Coronary artery (tissue), 2 donors: ENCODE measurements at regions not wholly inside any gene's neighbourhood (a gene's known extent, or its start where the extent isn't known, plus 50 kb on each side); places are given as distances from the start of the nearest gene placed in this dataset.

Source experiments
- DNase-seq: peaks from one replicate; pipeline ENCODE4 v3.0.0-alpha.2; 2017; ENCODE audit warnings: low spot score
- H3K27ac ChIP-seq, 2 donors: fragments of 200-600 bp; sonication (generic); one replicate each; pipeline ENCODE4 v1.5.1; 2016 to 2019
- H3K4me3 ChIP-seq: fragments of 200-600 bp; sonication (generic); 2 replicates; pipeline ENCODE4 v1.5.1; 2016; ENCODE audit warnings: mild to moderate bottlenecking, moderate library complexity
- CTCF ChIP-seq: fragments of 200-600 bp; sonication (generic); IDR thresholded peaks from one replicate; pipeline ENCODE4 v1.5.1; 2019; ENCODE audit warnings: antibody characterized with exemption

GRCh38 chr9:16276866-16277265 is 593.6 kb downstream of the BNC2 start:
- DNase-seq = no peak
- TF ChIP-seq CTCF = no peak
- Histone ChIP-seq H3K4me3 (no peak overlapping the region), H3K27ac (no peak overlapping the region)

- TF ChIP-seq CTCF = no peak
- no peak overlapping the region for H3K27ac ChIP-seq
- DNase-seq = no peak
- H3K4me3 ChIP-seq = no peak overlapping the region
Observed at GRCh38 chr9:16277471-16277960, 593.0 kb downstream of the BNC2 start.

- H3K27ac ChIP-seq = no peak overlapping the region
- no peak for DNase-seq
- no peak overlapping the region for H3K4me3 ChIP-seq
- TF ChIP-seq CTCF = no peak
Observed at GRCh38 chr9:16278326-16278999, 592.0 kb downstream of the BNC2 start.

- Histone ChIP-seq H3K27ac (no peak overlapping the region), H3K4me3 (no peak overlapping the region)
- TF ChIP-seq CTCF = no peak
- no peak for DNase-seq
Observed at GRCh38 chr9:16281707-16282106, 588.8 kb downstream of the BNC2 start.

GRCh38 chr9:16282216-16282615 is 588.3 kb downstream of the BNC2 start:
- no peak for TF ChIP-seq CTCF
- Histone ChIP-seq H3K4me3 (no peak overlapping the region), H3K27ac (no peak overlapping the region)
- no peak for DNase-seq

GRCh38 chr9:16282718-16283117 is 587.8 kb downstream of the BNC2 start:
- no peak overlapping the region for H3K27ac ChIP-seq
- no peak for TF ChIP-seq CTCF
- DNase-seq = no peak
- H3K4me3 ChIP-seq = no peak overlapping the region

GRCh38 chr9:16286160-16286559 is 584.3 kb downstream of the BNC2 start:
- DNase-seq = no peak
- H3K4me3 ChIP-seq = no peak overlapping the region
- no peak overlapping the region for H3K27ac ChIP-seq
- no peak for TF ChIP-seq CTCF
